Panc1 (cell line): ENCODE measurements at regions not wholly inside any gene's neighbourhood (a gene's known extent, or its start where the extent isn't known, plus 50 kb on each side); places are given as distances from the start of the nearest gene placed in this dataset.

Experiments
- ATAC-seq: fragments of 200-7000 bp; cut with Tn5 transposase; 2 replicates; pipeline ENCODE4 v1.9.1; 2020; ENCODE audit warnings: mild to moderate bottlenecking, moderate library complexity
- BruUV-seq: library from RNA; stranded (reverse); fragments of 400-500 nt; replicated peaks from 2 replicates; lab custom pipeline; 2021; lab: Mats Ljungman, UMichigan
- CTCF ChIA-PET: fragments of 300-600 bp; sonication (Branson Sonifier 250); formaldehyde crosslinking; loops from one replicate; lab custom pipeline; 2022; ENCODE audit warnings: antibody characterized with exemption; lab: Charles Lee
- POLR2A ChIA-PET: fragments of 300-600 bp; sonication (Branson Sonifier 250); formaldehyde crosslinking; loops from one replicate; lab custom pipeline; 2022; ENCODE audit warnings: antibody characterized with exemption; lab: Charles Lee
- DNase-seq: peaks from one replicate; pipeline ENCODE4 v3.0.0-alpha.2; 2010; ENCODE audit warnings: low read depth, low spot score
- H3K27ac ChIP-seq: 2 replicates; pipeline ENCODE4 v1.5.1; 2011; ENCODE audit warnings: mild to moderate bottlenecking, low read length, inconsistent platforms
- H3K27me3 ChIP-seq: fragments of 200-500 bp; sonication (Bioruptor generic); 2 replicates; pipeline ENCODE4 v1.6.0; 2014; ENCODE audit warnings: low read length, inconsistent platforms; ENCODE audit not compliant: control insufficient read depth, insufficient read depth
- H3K36me3 ChIP-seq: fragments of 200-500 bp; sonication (Bioruptor generic); 2 replicates; pipeline ENCODE4 v1.5.1; 2014; ENCODE audit warnings: inconsistent platforms, mild to moderate bottlenecking, low read length, moderate library complexity; ENCODE audit not compliant: control insufficient read depth, insufficient read depth
- H3K4me1 ChIP-seq: 2 replicates; pipeline ENCODE4 v1.5.1; 2011; ENCODE audit warnings: inconsistent platforms, mild to moderate bottlenecking, low read length, moderate library complexity; ENCODE audit not compliant: control insufficient read depth, insufficient read depth
- H3K4me3 ChIP-seq, 2 experiments: 2 replicates each; pipeline ENCODE4 v1.5.1; 2011 to 2012; ENCODE audit warnings: low read depth in 2 of 2, low read length in 2 of 2, mild to moderate bottlenecking in 2 of 2, inconsistent platforms in 1 of 2, moderate library complexity in 1 of 2
- H3K9me3 ChIP-seq: fragments of 200-500 bp; sonication (Bioruptor generic); 2 replicates; pipeline ENCODE4 v1.5.1; 2014; ENCODE audit warnings: low read depth, mild to moderate bottlenecking, inconsistent platforms, low read length, moderate library complexity; ENCODE audit not compliant: control insufficient read depth, insufficient read depth
- POLR2AphosphoS5 ChIP-seq: IDR thresholded peaks from 2 replicates; pipeline ENCODE4 v1.6.1; 2012; ENCODE audit warnings: mild to moderate bottlenecking, low read depth, low read length, moderate library complexity
- REST ChIP-seq, 2 experiments: IDR thresholded peaks; 2 replicates each; pipeline ENCODE4 v1.6.1; 2011 to 2012; ENCODE audit warnings: low read depth in 2 of 2, control low read depth in 1 of 2, low read length in 1 of 2, mild to moderate bottlenecking in 1 of 2, moderate library complexity in 1 of 2; ENCODE audit not compliant: insufficient read depth in 1 of 2
- SIN3A ChIP-seq: IDR thresholded peaks from 2 replicates; pipeline ENCODE4 v1.6.1; 2012; ENCODE audit warnings: low read depth, mild to moderate bottlenecking, low read length, moderate library complexity, borderline replicate concordance; ENCODE audit not compliant: insufficient read depth
- TCF7L2 ChIP-seq: IDR thresholded peaks from 2 replicates; pipeline ENCODE4 v1.6.1; 2011; ENCODE audit warnings: mild to moderate bottlenecking, low read depth, low read length, inconsistent platforms
- in situ Hi-C: cut with HindIII; loops from 2 replicates; pipeline ENCODE4 v1.10.0; 2016; ENCODE audit warnings: low sequenced_read_pairs, low pct_unique_long_range_greater_than_20kb
- intact Hi-C: fragments of 100-400 bp; cut with micrococcal nuclease; formaldehyde crosslinking; loops from one replicate; pipeline ENCODE4 v1.10.0; 2022; ENCODE audit not compliant: unreplicated experiment
- TF ChIP-seq, protein P1 (sequence below): fragments of 450-650 bp; IDR thresholded peaks from 2 replicates; pipeline ENCODE4 v1.5.1; 2017; ENCODE audit warnings: mild to moderate bottlenecking

DNA sequence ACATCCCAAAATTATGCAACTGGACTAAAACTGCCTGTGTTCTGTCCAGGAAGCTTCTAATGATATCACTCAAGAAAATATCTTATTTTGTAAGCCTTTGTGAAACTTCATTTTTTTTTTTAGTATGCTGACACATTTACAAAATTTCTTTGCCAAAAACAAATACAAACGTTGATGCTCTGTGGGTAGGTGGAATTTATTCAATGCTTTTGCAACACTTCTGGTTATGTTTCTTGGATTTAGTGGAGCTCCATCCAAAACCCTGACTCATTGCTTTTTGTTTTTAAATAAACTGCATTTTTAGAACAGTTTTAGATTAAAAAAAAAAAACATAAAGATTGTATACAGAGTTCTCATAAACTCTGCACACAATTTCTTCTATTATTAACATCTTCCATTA is 250.9 kb upstream of the MAOA start:
- BruUV-seq = no TSS peak
- Histone ChIP-seq H3K4me1 (no peaks in the 10 kb centered on the region), H3K27me3 (no peaks in the 10 kb centered on the region), H3K9me3 (no peaks in the 10 kb centered on the region), H3K4me3 (no peak overlapping the region), H3K36me3 (no peaks in the 10 kb centered on the region), H3K27ac (no peak overlapping the region)
- TF ChIP-seq TCF7L2 = no peak
- TF ChIP-seq POLR2AphosphoS5 = no peak
- no peak for TF ChIP-seq SIN3A
- no peak for TF ChIP-seq REST (IDR thresholded peaks at IDR 0.05; ENCODE audit: insufficient read depth in 1 of 2, low read depth in 2 of 2, low read length in 1 of 2)
- TF ChIP-seq, protein P1, sequence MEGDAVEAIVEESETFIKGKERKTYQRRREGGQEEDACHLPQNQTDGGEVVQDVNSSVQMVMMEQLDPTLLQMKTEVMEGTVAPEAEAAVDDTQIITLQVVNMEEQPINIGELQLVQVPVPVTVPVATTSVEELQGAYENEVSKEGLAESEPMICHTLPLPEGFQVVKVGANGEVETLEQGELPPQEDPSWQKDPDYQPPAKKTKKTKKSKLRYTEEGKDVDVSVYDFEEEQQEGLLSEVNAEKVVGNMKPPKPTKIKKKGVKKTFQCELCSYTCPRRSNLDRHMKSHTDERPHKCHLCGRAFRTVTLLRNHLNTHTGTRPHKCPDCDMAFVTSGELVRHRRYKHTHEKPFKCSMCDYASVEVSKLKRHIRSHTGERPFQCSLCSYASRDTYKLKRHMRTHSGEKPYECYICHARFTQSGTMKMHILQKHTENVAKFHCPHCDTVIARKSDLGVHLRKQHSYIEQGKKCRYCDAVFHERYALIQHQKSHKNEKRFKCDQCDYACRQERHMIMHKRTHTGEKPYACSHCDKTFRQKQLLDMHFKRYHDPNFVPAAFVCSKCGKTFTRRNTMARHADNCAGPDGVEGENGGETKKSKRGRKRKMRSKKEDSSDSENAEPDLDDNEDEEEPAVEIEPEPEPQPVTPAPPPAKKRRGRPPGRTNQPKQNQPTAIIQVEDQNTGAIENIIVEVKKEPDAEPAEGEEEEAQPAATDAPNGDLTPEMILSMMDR = no peak
- intact Hi-C loops = no loop called here
- in situ Hi-C loops = no loop called here
- no peak for DNase-seq
- ChIA-PET CTCF (no interaction called here), POLR2A (no interaction called here)
- no peak for ATAC-seq

- intact Hi-C loops = no loop called here
- no TSS peak for BruUV-seq
- CTCF ChIA-PET = no interaction called here
- Histone ChIP-seq H3K4me1 (no peaks in the 10 kb centered on the region), H3K4me3 (no peak overlapping the region), H3K27ac (no peak overlapping the region), H3K36me3 (no peaks in the 10 kb centered on the region), H3K9me3 (no peaks in the 10 kb centered on the region), H3K27me3 (no peaks in the 10 kb centered on the region)
- TF ChIP-seq POLR2AphosphoS5 = no peak
- TF ChIP-seq REST (IDR thresholded peaks at IDR 0.05; ENCODE audit: insufficient read depth in 1 of 2, low read depth in 2 of 2, low read length in 1 of 2) = no peak
- no peak for TF ChIP-seq TCF7L2
- TF ChIP-seq, protein P1 = no peak
- TF ChIP-seq SIN3A = no peak
- no peak for ATAC-seq
- DNase-seq = no peak
- in situ Hi-C loops = no loop called here
- POLR2A ChIA-PET = no interaction called here
Observed at GRCh38 chrX:43423876-43424275, 232.2 kb upstream of the MAOA start.
